ENCODE measurements at regions not wholly inside any gene's neighbourhood (a gene's known extent, or its start where the extent isn't known, plus 50 kb on each side); places are given as distances from the start of the nearest gene placed in this dataset.
"Not testable (repeated sequence)": the region's sequence is repeated elsewhere in the genome, so short reads cannot be mapped to it uniquely, and the experiment has no call there.

DNA sequence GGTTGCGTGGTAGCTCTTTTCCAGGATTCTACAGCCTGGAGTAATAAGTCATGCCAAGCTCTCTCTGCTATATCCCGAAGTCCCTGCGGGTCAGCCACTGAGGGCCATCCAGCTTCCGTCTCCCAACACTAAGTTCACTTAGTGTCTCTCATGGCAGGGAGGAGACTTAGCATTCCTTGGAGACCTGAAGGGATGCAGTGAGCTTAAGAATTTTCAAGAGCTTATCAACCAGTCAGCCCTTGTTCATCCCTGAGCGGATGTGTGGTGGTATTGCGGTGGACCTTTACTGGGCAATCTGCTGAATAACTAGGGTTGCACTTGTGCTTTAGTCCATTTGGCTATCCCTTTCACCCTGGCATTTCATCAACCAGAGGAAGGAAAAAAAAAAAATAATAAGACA lies 85.8 kb upstream of the ADGRA3 start:
- H3K4me1 ChIP-seq (ENCODE audit: insufficient read depth, poor library complexity, severe bottlenecking); H3K36me3 ChIP-seq (ENCODE audit: low read depth); H3K27ac ChIP-seq (ENCODE audit: poor library complexity, severe bottlenecking); H3K27me3 ChIP-seq (ENCODE audit: insufficient read depth, poor library complexity, severe bottlenecking); H3K4me3 ChIP-seq (ENCODE audit: severe bottlenecking); ATAC-seq (ENCODE audit: low read depth); H3K9me3 ChIP-seq (ENCODE audit: severe bottlenecking); DNase-seq (ENCODE audit: low spot score): not testable (repeated sequence)

DNA sequence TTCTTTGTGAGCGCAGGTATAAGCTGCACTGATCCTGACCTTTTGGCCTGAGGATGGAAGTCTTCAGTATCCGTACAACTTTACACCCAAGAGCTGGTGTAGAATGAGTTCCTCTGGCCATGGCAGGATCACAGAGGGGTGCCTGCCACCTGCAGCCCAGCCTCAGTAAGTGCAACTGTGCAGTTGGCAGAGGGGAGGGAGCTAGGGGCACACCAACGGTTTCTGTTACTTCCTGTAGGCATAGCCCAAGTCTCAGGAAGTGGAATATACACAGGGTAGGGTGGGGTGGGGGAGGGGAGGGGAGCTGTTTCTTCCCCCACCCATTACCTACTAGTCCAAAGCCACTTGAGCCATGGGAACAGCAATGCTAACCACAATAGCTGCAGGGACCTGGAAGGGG lies 85.4 kb upstream of the GBA3 start:
- H3K4me3 ChIP-seq (ENCODE audit: severe bottlenecking): no peak overlapping the region
- TF ChIP-seq, protein P1, sequence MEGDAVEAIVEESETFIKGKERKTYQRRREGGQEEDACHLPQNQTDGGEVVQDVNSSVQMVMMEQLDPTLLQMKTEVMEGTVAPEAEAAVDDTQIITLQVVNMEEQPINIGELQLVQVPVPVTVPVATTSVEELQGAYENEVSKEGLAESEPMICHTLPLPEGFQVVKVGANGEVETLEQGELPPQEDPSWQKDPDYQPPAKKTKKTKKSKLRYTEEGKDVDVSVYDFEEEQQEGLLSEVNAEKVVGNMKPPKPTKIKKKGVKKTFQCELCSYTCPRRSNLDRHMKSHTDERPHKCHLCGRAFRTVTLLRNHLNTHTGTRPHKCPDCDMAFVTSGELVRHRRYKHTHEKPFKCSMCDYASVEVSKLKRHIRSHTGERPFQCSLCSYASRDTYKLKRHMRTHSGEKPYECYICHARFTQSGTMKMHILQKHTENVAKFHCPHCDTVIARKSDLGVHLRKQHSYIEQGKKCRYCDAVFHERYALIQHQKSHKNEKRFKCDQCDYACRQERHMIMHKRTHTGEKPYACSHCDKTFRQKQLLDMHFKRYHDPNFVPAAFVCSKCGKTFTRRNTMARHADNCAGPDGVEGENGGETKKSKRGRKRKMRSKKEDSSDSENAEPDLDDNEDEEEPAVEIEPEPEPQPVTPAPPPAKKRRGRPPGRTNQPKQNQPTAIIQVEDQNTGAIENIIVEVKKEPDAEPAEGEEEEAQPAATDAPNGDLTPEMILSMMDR (IDR thresholded peaks at IDR 0.05; ENCODE audit: poor library complexity, severe bottlenecking): peak; percentile 37
- no peaks in the 10 kb centered on the region for H3K4me1 ChIP-seq (ENCODE audit: insufficient read depth, poor library complexity, severe bottlenecking)
- H3K27ac ChIP-seq (ENCODE audit: poor library complexity, severe bottlenecking): no peak overlapping the region
- ATAC-seq (ENCODE audit: low read depth) (peak; percentile 97), DNase-seq (ENCODE audit: low spot score) (no peak)
- no peaks in the 10 kb centered on the region for H3K36me3 ChIP-seq (ENCODE audit: low read depth)
- no peaks in the 10 kb centered on the region for H3K9me3 ChIP-seq (ENCODE audit: severe bottlenecking)
- no peaks in the 10 kb centered on the region for H3K27me3 ChIP-seq (ENCODE audit: insufficient read depth, poor library complexity, severe bottlenecking)

DNA sequence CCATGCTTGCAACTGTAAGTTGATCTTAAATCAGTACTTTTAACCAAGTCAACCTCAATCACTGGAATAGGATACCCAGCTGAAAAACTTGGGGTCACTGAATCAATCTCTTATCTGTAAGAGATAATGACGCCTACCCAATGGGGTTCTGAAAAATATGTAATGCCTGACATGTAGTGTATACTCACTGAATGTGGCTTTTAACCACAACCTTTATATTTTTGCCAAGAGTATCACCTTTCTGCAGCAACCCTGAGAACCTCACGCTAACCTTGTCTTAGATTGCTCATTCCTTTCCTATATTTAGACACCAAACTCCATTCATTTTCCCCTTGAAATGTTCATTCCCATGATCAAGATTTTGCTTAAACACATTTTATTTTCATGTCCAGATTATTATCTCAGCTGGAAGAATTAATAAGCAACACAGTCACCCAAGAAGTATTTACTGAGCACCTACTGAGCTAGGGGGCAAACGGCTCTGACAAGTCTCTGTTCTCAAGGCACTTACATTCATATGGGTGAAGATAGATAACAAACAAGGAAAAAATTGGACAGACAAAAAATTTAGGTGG lies 82.7 kb upstream of the GBA3 start:
- not testable (repeated sequence) for H3K4me3 ChIP-seq (ENCODE audit: severe bottlenecking); H3K9me3 ChIP-seq (ENCODE audit: severe bottlenecking); ATAC-seq (ENCODE audit: low read depth); H3K27me3 ChIP-seq (ENCODE audit: insufficient read depth, poor library complexity, severe bottlenecking); H3K4me1 ChIP-seq (ENCODE audit: insufficient read depth, poor library complexity, severe bottlenecking); DNase-seq (ENCODE audit: low spot score); H3K36me3 ChIP-seq (ENCODE audit: low read depth); H3K27ac ChIP-seq (ENCODE audit: poor library complexity, severe bottlenecking)

DNA sequence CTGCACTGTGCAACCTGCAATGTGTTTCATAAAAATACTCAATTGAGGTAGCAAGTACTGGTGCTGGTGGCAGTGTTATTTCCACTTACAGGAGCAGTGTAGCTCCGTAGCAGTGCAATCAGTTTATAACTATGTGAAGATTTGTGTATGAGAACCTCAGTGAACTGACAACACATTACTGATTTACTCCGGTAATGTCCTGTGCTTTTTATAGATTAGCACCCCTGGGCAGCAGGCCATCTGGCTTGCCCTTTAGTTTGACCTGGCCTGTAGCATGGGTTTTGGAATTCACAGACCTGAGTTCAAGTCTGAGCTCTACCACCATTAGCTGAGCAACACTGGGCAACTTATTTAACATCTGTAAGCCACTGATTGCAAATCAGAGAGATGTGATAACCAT lies 78.6 kb upstream of the GBA3 start:
- no peaks in the 10 kb centered on the region for H3K27me3 ChIP-seq (ENCODE audit: insufficient read depth, poor library complexity, severe bottlenecking)

DNA sequence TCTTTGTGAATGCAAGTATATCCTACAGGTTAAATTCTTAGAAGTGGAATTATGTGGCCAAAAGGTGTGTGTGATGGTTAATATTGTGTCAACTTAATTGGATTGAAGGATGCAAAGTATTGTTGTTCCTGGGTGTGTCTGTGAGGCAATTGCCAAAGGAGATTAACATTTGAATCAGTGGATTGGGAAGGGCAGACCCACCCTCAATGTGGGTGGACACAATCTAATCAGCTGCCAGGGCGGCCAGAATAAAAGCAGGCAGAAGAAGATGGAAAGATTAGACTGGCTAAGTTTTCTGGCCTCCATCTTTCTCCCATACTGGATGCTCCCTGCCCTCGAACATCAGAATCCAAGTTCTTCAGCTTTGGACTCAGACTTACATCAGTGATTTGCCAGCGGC lies 76.2 kb upstream of the GBA3 start:
- Histone ChIP-seq H3K36me3 (ENCODE audit: low read depth) (no peaks in the 10 kb centered on the region), H3K27ac (ENCODE audit: poor library complexity, severe bottlenecking) (no peak overlapping the region), H3K27me3 (ENCODE audit: insufficient read depth, poor library complexity, severe bottlenecking) (no peaks in the 10 kb centered on the region), H3K4me3 (ENCODE audit: severe bottlenecking) (no peak overlapping the region), H3K9me3 (ENCODE audit: severe bottlenecking) (no peaks in the 10 kb centered on the region), H3K4me1 (ENCODE audit: insufficient read depth, poor library complexity, severe bottlenecking) (no peaks in the 10 kb centered on the region)
- ATAC-seq (ENCODE audit: low read depth): no peak
- DNase-seq (ENCODE audit: low spot score): no peak
- TF ChIP-seq, protein P1 (IDR thresholded peaks at IDR 0.05; ENCODE audit: poor library complexity, severe bottlenecking): no peak

More for the DNA sequence above, 78.6 kb upstream of the GBA3 start:
- H3K36me3 ChIP-seq (ENCODE audit: low read depth): no peaks in the 10 kb centered on the region
- H3K9me3 ChIP-seq (ENCODE audit: severe bottlenecking): no peaks in the 10 kb centered on the region
- DNase-seq (ENCODE audit: low spot score): no peak
- H3K27ac ChIP-seq (ENCODE audit: poor library complexity, severe bottlenecking): no peak overlapping the region
- H3K4me3 ChIP-seq (ENCODE audit: severe bottlenecking): no peak overlapping the region
- TF ChIP-seq, protein P1 (IDR thresholded peaks at IDR 0.05; ENCODE audit: poor library complexity, severe bottlenecking): no peak
- no peak for ATAC-seq (ENCODE audit: low read depth)
- no peaks in the 10 kb centered on the region for H3K4me1 ChIP-seq (ENCODE audit: insufficient read depth, poor library complexity, severe bottlenecking)

DNA sequence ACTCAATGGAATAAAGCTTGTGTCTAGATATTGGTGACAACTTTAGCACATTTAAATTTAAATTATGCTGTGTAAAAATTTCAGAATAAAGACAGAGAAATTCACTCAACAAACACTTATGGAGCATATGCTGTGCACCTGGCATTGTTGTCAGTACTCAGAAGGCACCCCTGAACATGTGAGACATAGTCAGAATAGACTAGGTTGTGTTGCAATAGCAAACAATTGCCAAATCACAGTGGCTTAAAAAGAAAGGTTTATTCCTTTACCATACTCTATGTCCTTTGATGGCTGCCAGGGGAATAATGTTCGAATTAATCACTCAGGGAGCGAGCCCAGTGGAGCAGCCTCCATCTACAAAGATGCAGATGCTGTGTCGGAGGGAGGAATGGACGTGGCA lies 72.6 kb upstream of the GBA3 start:
- not testable (repeated sequence) for DNase-seq (ENCODE audit: low spot score); H3K9me3 ChIP-seq (ENCODE audit: severe bottlenecking); H3K27me3 ChIP-seq (ENCODE audit: insufficient read depth, poor library complexity, severe bottlenecking); H3K27ac ChIP-seq (ENCODE audit: poor library complexity, severe bottlenecking); H3K4me1 ChIP-seq (ENCODE audit: insufficient read depth, poor library complexity, severe bottlenecking); H3K36me3 ChIP-seq (ENCODE audit: low read depth); H3K4me3 ChIP-seq (ENCODE audit: severe bottlenecking); ATAC-seq (ENCODE audit: low read depth)

DNA sequence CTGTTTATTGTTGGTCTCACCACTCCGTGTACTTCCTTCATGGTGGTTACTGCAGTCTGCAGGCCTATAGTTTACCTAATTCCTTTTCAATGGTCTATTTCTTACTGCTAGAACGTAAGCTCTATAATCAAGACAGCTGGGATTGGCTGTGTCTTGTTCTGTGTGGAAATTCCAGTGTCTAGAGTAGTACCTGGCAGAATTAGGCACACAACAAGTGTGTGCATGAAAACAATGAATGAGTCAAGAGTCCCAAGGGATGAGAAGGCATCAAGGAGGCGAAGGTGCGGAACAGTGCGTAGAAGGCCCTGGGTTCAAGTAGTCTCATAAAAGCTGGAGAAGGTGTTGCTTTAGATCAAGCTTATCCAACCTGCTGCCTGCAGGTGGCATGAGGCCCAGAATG lies 70.8 kb upstream of the GBA3 start:
- not testable (repeated sequence) for DNase-seq (ENCODE audit: low spot score); ATAC-seq (ENCODE audit: low read depth); H3K4me1 ChIP-seq (ENCODE audit: insufficient read depth, poor library complexity, severe bottlenecking)

DNA sequence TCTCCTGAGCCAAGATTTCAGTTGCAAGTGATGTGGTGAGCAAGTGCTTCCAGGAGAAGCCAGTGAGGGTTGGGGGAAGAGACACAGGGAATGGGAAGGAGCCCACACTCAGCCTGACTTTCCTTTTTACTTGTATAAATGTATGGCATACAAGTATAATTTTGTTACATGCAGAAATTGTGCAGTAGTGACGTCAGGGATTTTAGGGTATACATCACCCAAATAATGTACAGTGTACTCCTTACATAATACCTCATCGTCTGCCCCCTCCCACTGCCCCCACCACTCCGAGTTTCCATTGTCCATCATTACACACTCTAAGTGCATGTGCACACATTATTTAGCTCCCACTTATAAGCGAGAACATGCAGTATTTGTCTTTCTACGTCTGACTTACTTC lies 68.7 kb upstream of the GBA3 start:
- not testable (repeated sequence) for H3K36me3 ChIP-seq (ENCODE audit: low read depth); ATAC-seq (ENCODE audit: low read depth); H3K9me3 ChIP-seq (ENCODE audit: severe bottlenecking); DNase-seq (ENCODE audit: low spot score); H3K27me3 ChIP-seq (ENCODE audit: insufficient read depth, poor library complexity, severe bottlenecking); H3K4me3 ChIP-seq (ENCODE audit: severe bottlenecking); H3K27ac ChIP-seq (ENCODE audit: poor library complexity, severe bottlenecking); H3K4me1 ChIP-seq (ENCODE audit: insufficient read depth, poor library complexity, severe bottlenecking)

More for the DNA sequence above, 70.8 kb upstream of the GBA3 start:
- not testable (repeated sequence) for H3K9me3 ChIP-seq (ENCODE audit: severe bottlenecking); H3K36me3 ChIP-seq (ENCODE audit: low read depth); H3K4me3 ChIP-seq (ENCODE audit: severe bottlenecking); H3K27me3 ChIP-seq (ENCODE audit: insufficient read depth, poor library complexity, severe bottlenecking); H3K27ac ChIP-seq (ENCODE audit: poor library complexity, severe bottlenecking)

Measured in RWPE2 (cell line).